HG02642 (cell line): ENCODE measurements at regions not wholly inside any gene's neighbourhood (a gene's known extent, or its start where the extent isn't known, plus 50 kb on each side); places are given as distances from the start of the nearest gene placed in this dataset.

Source experiments
- ATAC-seq: cut with Tn5 transposase; IDR thresholded peaks from one replicate; pipeline ENCODE4 v1.9.1; 2021; ENCODE audit warnings: mild to moderate bottlenecking; ENCODE audit not compliant: unreplicated experiment, poor library complexity

- ATAC-seq, result no peak
Measured at GRCh38 chr2:126506786-126507185, 149.2 kb upstream of the GYPC start.

DNA sequence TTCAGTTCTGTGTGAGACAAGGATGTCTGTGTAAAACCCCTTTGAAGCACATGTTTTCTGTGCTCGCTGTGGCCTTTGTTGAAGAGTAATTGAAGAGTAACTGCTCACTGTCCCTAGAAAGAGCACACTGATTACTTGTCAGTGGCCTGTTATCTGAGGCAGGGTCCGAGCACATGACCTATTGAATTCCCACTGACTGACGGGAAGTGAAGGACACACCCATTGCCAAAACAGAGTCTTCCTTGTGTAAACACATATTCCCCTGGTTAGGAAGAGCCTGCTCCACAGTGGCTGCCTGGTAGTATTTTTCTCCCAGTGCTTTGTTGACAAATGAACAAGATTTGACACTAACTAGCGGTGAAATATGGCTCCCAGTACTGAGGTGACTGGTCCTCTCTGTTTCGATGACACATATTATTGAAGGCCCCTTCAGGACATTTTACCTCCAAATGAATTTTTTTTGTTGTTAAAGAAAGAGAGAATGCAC is 148.5 kb upstream of the GYPC start:
- ATAC-seq, result no peak

GRCh38 chr2:126510356-126510755 is 145.6 kb upstream of the GYPC start:
- ATAC-seq, result no peak

DNA sequence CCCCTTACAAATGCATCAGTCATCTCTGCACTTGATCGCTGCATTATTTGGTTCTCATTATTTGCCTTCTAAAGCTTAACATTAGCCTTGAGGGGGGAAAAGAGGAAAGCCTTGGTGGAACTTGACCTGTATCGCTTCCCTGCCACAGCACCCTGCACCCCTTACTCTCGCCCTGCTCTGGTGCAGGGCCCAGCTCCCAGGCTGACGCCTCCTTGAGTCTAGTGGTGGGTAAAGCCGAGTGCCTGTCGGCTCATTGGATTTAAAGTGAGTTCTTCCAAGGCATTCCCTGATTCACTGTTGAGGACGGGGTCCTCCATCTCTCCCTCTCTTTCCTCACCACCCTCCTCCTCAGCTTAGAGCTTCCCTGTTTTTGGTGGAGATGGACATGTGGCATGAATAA is 145.0 kb upstream of the GYPC start:
- ATAC-seq, result no peak

- no peak for ATAC-seq
Measured at GRCh38 chr2:126512026-126512425, 143.9 kb upstream of the GYPC start.

DNA sequence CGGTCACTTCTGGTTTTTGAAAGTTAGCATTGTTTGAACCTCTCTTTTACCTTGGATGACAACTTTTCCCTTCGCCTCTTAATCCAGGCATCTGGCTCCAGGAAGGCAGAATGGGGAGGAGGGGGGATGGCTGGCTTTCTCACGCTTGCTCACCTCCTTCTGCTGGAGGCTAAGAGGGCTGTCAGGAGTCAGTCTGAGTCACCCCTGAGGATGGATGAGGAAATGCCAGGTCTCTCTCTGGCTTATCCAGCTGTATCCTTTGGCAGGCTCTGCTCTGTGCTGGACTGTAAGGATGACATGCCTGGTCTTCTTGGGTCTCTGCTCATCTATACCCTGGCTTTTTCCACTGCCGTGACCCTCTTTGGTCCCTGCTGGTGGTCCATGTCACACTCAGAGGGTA is 142.9 kb upstream of the GYPC start:
- ATAC-seq, result no peak

- ATAC-seq, result no peak
Measured at GRCh38 chr2:126515471-126515870, 140.5 kb upstream of the GYPC start.

GRCh38 chr2:126518196-126518595 is 137.8 kb upstream of the GYPC start:
- no peak for ATAC-seq

GRCh38 chr2:126527836-126528490 is 128.0 kb upstream of the GYPC start:
- peak; percentile 83 for ATAC-seq

DNA sequence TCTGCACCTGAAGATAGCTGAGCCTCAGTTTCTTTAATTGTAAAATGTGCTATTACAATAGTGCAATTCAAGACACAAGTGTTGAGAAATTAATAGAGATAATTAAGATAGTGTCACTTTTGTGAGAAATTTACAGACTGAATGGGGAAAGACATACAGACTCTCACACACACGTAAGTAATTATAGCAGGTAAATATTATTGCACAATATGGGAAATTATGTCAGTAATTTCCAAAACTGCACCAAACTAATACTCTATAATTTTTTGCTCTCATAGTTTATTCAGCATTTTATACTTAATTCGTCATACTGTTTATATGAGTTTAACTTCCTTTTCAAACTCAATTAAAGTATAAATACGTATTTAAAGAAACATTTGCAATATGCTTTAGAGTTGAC is 124.9 kb upstream of the GYPC start:
- ATAC-seq, result no peak

- ATAC-seq, result no peak
Measured at GRCh38 chr2:126534478-126534877, 121.5 kb upstream of the GYPC start.

GRCh38 chr2:126535408-126535807 is 120.5 kb upstream of the GYPC start:
- no peak for ATAC-seq

- ATAC-seq, result no peak
Measured at GRCh38 chr2:126536605-126537200, 119.3 kb upstream of the GYPC start.

DNA sequence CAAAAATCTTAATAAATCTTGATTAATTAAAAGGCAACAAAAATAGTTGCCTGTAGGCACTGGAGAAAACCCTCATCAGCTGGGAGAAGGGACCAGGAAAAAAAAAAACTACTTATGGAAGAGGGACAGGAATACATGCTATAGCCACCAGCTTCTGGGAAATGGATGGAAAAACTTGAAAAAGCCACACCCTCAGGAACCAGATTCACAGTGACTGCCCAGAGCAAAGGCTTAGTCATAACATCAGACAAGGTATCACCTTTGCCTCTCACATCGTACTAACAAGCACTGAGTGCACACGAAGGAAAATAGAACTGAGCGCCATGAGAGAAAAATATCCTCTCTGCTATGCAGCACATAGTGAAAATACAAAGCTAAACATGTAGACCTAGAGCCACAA is 116.9 kb upstream of the GYPC start:
- no peak for ATAC-seq

- ATAC-seq, result no peak
Measured at GRCh38 chr2:126542247-126542646, 113.7 kb upstream of the GYPC start.

GRCh38 chr2:126543081-126543480 is 112.9 kb upstream of the GYPC start:
- ATAC-seq, result no peak

DNA sequence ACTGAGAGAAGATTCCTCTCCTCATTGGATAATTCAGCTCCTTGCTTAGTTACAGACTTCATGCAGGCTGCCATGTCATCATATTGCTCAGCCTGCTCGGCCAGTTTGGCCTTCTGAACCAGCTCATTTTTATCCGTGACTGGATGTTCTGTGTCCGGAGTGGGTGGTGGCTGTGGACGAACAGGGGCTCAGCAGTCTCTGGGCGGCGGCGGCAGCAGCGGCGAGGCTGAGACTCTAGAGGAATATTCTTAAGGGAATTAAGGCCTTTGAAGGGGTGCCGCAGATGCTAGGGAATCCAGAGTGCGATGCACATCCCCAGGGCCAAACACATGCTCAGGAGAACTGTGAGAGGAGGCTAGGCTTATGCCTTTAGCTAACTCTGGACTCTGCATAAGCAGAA is 97.9 kb upstream of the GYPC start:
- ATAC-seq, result no peak

GRCh38 chr2:126568734-126569133 is 87.2 kb upstream of the GYPC start:
- ATAC-seq, result no peak

- ATAC-seq, result no peak
Measured at GRCh38 chr2:126571403-126571802, 84.6 kb upstream of the GYPC start.

DNA sequence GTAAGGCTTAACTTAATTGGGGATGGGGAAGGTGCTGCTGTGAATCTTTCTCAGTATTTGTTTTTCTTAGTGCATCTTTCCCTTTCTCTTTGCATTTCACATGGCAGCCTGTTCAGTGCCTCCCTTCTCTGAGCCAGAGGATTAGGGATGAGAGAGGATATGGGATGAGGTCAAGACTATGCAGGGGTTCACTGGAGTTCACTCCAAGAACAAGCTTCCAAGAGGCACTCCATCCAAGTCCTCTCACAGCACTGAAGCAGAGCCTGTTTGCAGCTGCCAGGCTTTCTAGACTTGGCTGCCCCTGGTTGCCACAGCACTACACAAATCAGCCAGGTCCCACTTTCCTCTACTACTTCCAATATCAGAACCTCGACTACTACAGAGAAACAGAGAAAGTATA is 80.3 kb upstream of the GYPC start:
- ATAC-seq, result no peak

- ATAC-seq, result no peak
Measured at GRCh38 chr2:126579868-126580267, 76.1 kb upstream of the GYPC start.

- no peak for ATAC-seq
Measured at GRCh38 chr2:126586317-126586716, 69.6 kb upstream of the GYPC start.
